ENCODE measurements at regions not wholly inside any gene's neighbourhood (a gene's known extent, or its start where the extent isn't known, plus 50 kb on each side); places are given as distances from the start of the nearest gene placed in this dataset.

- DNase-seq (ENCODE audit: low read depth) = no peak
- no peak for TF ChIP-seq CTCF (IDR thresholded peaks at IDR 0.05; ENCODE audit: low read length, missing control alignments)
- H3K4me3 ChIP-seq (replicated peaks; ENCODE audit: low read depth, low read length) = no peak overlapping the region
These were observed 668.7 kb downstream of the SLC4A3 start for GRCh38 chr2:220296174-220296573.

GRCh38 chr2:220297093-220297492, 669.7 kb downstream of the SLC4A3 start:
- no peak for TF ChIP-seq CTCF (IDR thresholded peaks at IDR 0.05; ENCODE audit: low read length, missing control alignments)
- no peak overlapping the region for H3K4me3 ChIP-seq (replicated peaks; ENCODE audit: low read depth, low read length)
- DNase-seq (ENCODE audit: low read depth) = no peak

GRCh38 chr2:220300806-220301205, 673.4 kb downstream of the SLC4A3 start:
- no peak for DNase-seq (ENCODE audit: low read depth)
- no peak for TF ChIP-seq CTCF (IDR thresholded peaks at IDR 0.05; ENCODE audit: low read length, missing control alignments)
- H3K4me3 ChIP-seq (replicated peaks; ENCODE audit: low read depth, low read length) = no peak overlapping the region

DNA sequence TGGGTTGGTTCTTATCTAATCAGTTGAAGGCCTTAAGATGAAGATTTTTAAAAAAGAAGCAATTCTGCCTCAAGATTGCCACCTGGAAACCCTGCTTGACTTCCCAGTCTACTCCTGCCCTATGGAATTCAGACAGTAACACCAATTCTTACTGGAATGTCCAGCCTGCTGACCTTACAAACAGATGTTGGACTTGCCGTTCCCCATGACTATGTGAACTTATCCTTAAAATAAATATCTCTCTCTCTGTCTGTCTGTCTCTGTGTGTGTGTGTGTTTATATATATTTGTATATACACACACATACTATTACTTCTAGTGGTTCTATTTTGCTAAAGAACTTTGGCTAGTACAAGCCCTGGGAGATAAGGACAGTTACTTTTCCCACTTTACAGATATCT, 675.3 kb downstream of the SLC4A3 start:
- no peak overlapping the region for H3K4me3 ChIP-seq (replicated peaks; ENCODE audit: low read depth, low read length)
- no peak for DNase-seq (ENCODE audit: low read depth)
- no peak for TF ChIP-seq CTCF (IDR thresholded peaks at IDR 0.05; ENCODE audit: low read length, missing control alignments)

DNA sequence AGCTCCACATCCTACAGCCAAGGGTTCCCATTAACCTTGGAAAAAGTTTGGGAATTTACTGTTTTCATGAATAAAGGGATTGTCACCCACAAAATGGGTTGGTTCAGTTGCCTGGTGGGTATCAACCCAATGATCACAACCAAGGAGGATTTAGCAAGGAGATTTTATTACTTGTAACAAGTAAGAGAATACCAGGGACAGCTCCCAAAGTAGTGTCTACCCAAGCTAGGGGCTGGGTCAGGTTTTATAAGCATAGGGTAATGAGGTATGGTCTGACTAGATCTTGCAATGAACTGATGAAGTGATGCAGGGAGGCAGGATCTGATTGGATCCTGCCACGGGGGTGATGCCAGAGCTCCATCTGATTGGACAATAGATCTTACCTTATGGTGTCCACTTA, 681.8 kb downstream of the SLC4A3 start:
- no peak for TF ChIP-seq CTCF (IDR thresholded peaks at IDR 0.05; ENCODE audit: low read length, missing control alignments)
- DNase-seq (ENCODE audit: low read depth) = no peak
- no peak overlapping the region for H3K4me3 ChIP-seq (replicated peaks; ENCODE audit: low read depth, low read length)

DNA sequence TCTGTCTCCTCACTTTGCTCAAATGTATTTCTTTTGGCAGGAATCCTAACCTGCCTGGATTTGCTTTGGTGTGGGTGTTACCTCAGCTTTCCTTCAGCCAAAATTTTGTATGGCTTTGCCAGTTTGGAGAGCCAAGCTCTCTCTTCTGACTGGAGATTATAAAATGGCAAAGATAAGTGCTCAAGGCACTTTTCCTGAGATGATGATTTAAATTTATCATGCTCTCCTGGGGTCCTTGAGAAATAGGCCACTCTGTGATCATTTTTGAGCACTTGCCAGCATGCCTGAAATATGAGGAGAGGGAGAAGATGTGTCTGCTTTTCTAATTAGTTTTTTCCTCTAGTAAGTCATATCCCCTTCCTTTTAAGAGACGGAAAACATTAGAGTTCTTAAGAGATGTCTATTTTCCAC, 683.0 kb downstream of the SLC4A3 start:
- peak; percentile 8 for DNase-seq (ENCODE audit: low read depth)
- TF ChIP-seq CTCF (IDR thresholded peaks at IDR 0.05; ENCODE audit: low read length, missing control alignments) = no peak
- no peak overlapping the region for H3K4me3 ChIP-seq (replicated peaks; ENCODE audit: low read depth, low read length)

GRCh38 chr2:220315098-220315823, 687.8 kb downstream of the SLC4A3 start:
- no peak for DNase-seq (ENCODE audit: low read depth)
- H3K4me3 ChIP-seq (replicated peaks; ENCODE audit: low read depth, low read length) = no peak overlapping the region
- TF ChIP-seq CTCF (IDR thresholded peaks at IDR 0.05; ENCODE audit: low read length, missing control alignments) = no peak
